Loucy (cell line): ENCODE measurements at regions not wholly inside any gene's neighbourhood (a gene's known extent, or its start where the extent isn't known, plus 50 kb on each side); places are given as distances from the start of the nearest gene placed in this dataset.

ENCODE experiments used
- H2AFZ ChIP-seq: fragments of 200-600 bp; sonication (generic); 2 replicates; pipeline ENCODE4 v1.6.0; 2016; ENCODE audit warnings: antibody characterized with exemption, mild to moderate bottlenecking, low read length, moderate library complexity
- H3F3A ChIP-seq: fragments of 200-600 bp; 2 replicates; pipeline ENCODE4 v1.6.0; 2016; ENCODE audit warnings: antibody characterized with exemption, low read depth, mild to moderate bottlenecking
- H3K27me3 ChIP-seq: fragments of 200-600 bp; sonication (generic); 2 replicates; pipeline ENCODE4 v1.6.1; 2014; ENCODE audit warnings: low read length, mild to moderate bottlenecking; ENCODE audit not compliant: insufficient read depth, poor library complexity, severe bottlenecking
- H3K36me3 ChIP-seq: fragments of 200-600 bp; sonication (generic); 2 replicates; pipeline ENCODE4 v1.6.1; 2016; ENCODE audit warnings: low read length; ENCODE audit not compliant: insufficient read depth
- H3K4me1 ChIP-seq: fragments of 200-600 bp; sonication (generic); 2 replicates; pipeline ENCODE4 v1.5.1; 2014; ENCODE audit warnings: low read length, mild to moderate bottlenecking; ENCODE audit not compliant: insufficient read depth, poor library complexity, severe bottlenecking
- H3K4me2 ChIP-seq: fragments of 200-600 bp; sonication (generic); 2 replicates; pipeline ENCODE4 v1.6.0; 2014; ENCODE audit warnings: antibody characterized with exemption, low read length, low read depth, mild to moderate bottlenecking; ENCODE audit not compliant: poor library complexity, severe bottlenecking
- H3K4me3 ChIP-seq: fragments of 200-600 bp; sonication (generic); 2 replicates; pipeline ENCODE4 v1.5.1; 2014; ENCODE audit warnings: low read length, mild to moderate bottlenecking, mixed read lengths; ENCODE audit not compliant: poor library complexity, severe bottlenecking
- H3K79me2 ChIP-seq: fragments of 200-600 bp; sonication (generic); 2 replicates; pipeline ENCODE4 v1.6.1; 2014; ENCODE audit warnings: low read length; ENCODE audit not compliant: insufficient read depth
- H3K9ac ChIP-seq: fragments of 200-600 bp; sonication (generic); 2 replicates; pipeline ENCODE4 v1.6.0; 2014; ENCODE audit warnings: mild to moderate bottlenecking, low read depth, low read length, moderate library complexity; ENCODE audit not compliant: poor library complexity, severe bottlenecking
- H3K9me2 ChIP-seq: fragments of 200-600 bp; sonication (generic); replicated peaks from 2 replicates; pipeline ENCODE4 v1.6.1; 2016; ENCODE audit warnings: low read depth, low read length, mixed read lengths
- H3K9me3 ChIP-seq: fragments of 200-600 bp; sonication (generic); 2 replicates; pipeline ENCODE4 v1.6.1; 2014; ENCODE audit warnings: mild to moderate bottlenecking, antibody characterized with exemption, low read length, low read depth; ENCODE audit not compliant: insufficient read depth
- H4K20me1 ChIP-seq: fragments of 200-600 bp; sonication (generic); 2 replicates; pipeline ENCODE4 v1.6.0; 2014; ENCODE audit warnings: antibody characterized with exemption, low read length, mild to moderate bottlenecking; ENCODE audit not compliant: insufficient read depth, poor library complexity, severe bottlenecking
- EZH2phosphoT487 ChIP-seq: fragments of 200-600 bp; IDR thresholded peaks from 2 replicates; pipeline ENCODE4 v1.6.1; 2018; ENCODE audit warnings: antibody characterized with exemption, mild to moderate bottlenecking, moderate library complexity, borderline replicate concordance
- TF ChIP-seq, protein P1 (sequence below): fragments of 200-600 bp; sonication (generic); conservative IDR thresholded peaks from 2 replicates; pipeline ENCODE4 v1.5.1; 2014; ENCODE audit warnings: mild to moderate bottlenecking, antibody characterized with exemption, low read length

DNA sequence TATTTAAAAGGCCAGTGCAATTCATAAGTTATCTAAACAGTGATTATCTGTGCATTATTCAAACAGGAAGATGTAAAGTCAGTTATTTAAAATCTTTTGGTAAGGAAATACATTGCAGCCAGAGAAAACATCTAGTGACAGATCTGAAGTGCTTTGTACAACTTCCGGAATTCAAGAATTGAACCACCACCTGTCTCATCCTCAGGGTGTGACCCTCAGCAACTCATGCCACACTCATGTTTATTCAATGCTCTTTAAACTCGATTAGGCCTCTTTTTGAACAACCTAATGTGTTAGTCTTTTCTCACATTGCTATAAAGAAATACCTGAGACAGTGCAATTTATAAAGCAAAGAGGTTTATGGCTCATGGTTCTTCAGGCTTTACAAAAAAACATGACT, 62.6 kb upstream of the GGTLC1 start:
- H3K4me3 ChIP-seq: no peak overlapping the region
- H3K9me2 ChIP-seq: no peaks in the 10 kb centered on the region
- TF ChIP-seq, protein P1, sequence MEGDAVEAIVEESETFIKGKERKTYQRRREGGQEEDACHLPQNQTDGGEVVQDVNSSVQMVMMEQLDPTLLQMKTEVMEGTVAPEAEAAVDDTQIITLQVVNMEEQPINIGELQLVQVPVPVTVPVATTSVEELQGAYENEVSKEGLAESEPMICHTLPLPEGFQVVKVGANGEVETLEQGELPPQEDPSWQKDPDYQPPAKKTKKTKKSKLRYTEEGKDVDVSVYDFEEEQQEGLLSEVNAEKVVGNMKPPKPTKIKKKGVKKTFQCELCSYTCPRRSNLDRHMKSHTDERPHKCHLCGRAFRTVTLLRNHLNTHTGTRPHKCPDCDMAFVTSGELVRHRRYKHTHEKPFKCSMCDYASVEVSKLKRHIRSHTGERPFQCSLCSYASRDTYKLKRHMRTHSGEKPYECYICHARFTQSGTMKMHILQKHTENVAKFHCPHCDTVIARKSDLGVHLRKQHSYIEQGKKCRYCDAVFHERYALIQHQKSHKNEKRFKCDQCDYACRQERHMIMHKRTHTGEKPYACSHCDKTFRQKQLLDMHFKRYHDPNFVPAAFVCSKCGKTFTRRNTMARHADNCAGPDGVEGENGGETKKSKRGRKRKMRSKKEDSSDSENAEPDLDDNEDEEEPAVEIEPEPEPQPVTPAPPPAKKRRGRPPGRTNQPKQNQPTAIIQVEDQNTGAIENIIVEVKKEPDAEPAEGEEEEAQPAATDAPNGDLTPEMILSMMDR: no peak
- TF ChIP-seq EZH2phosphoT487: no peak
- H3K9ac ChIP-seq: no peak overlapping the region
- H3K4me2 ChIP-seq: no peak overlapping the region
- no peaks in the 10 kb centered on the region for H4K20me1 ChIP-seq
- no peaks in the 10 kb centered on the region for H3K27me3 ChIP-seq
- H3K79me2 ChIP-seq: no peaks in the 10 kb centered on the region
- no peaks in the 10 kb centered on the region for H3K9me3 ChIP-seq
- no peaks in the 10 kb centered on the region for H3K36me3 ChIP-seq
- no peak overlapping the region for H2AFZ ChIP-seq
- peaks cover 4% of the 10 kb centered on the region for H3K4me1 ChIP-seq
- H3F3A ChIP-seq: no peaks in the 10 kb centered on the region

DNA sequence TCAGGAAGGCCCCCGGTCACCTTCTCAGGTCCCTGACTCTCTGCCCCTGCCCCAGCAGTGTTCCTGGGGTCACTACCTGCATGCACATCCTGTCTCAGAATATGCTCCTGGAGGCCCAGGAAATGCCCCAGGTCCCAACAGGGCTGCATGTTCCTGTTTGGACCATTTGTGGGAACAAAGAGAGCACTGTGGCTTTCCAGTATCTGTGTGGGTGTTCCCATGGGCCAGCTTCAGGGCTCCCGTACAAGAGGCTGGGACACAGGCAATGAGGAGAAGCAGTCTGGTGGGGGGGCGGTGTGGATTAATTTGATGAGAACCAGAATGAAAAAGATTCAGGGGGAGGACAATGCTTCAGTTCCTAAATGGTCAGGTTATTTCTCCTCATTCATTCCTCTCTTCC, 61.5 kb upstream of the GGTLC1 start:
- H3K4me2 ChIP-seq: no peak overlapping the region
- no peak for TF ChIP-seq EZH2phosphoT487
- TF ChIP-seq, protein P1: no peak
- H3K36me3 ChIP-seq: no peaks in the 10 kb centered on the region
- no peak overlapping the region for H3K4me3 ChIP-seq
- H3K27me3 ChIP-seq: no peaks in the 10 kb centered on the region
- H3F3A ChIP-seq: no peaks in the 10 kb centered on the region
- H2AFZ ChIP-seq: no peak overlapping the region
- H3K4me1 ChIP-seq: peaks cover 14% of the 10 kb centered on the region
- H4K20me1 ChIP-seq: no peaks in the 10 kb centered on the region
- H3K9ac ChIP-seq: no peak overlapping the region
- no peaks in the 10 kb centered on the region for H3K9me2 ChIP-seq
- H3K9me3 ChIP-seq: no peaks in the 10 kb centered on the region
- no peaks in the 10 kb centered on the region for H3K79me2 ChIP-seq

DNA sequence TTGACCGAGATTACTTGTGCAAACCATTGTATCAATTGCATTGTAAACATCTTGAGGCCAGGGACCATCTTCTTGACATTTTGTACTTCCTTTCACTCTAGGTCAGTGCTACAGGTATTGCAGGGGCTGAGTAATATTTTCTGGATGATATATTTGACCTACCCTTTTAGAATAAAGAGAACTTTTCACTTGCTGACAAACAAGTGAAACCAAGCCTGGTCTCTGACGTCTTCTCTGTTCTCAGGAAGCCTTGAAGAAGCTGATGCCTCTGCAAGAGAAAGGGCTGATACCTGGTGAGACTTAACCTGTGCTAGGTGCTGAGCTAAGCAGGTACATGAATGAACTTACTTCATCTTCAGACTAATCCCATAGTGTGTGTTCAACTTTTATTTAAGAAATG, 60.5 kb upstream of the GGTLC1 start:
- no peaks in the 10 kb centered on the region for H3K79me2 ChIP-seq
- H3K9ac ChIP-seq: no peak overlapping the region
- no peaks in the 10 kb centered on the region for H3F3A ChIP-seq
- no peak overlapping the region for H3K4me3 ChIP-seq
- H2AFZ ChIP-seq: no peak overlapping the region
- no peaks in the 10 kb centered on the region for H3K36me3 ChIP-seq
- no peaks in the 10 kb centered on the region for H3K9me3 ChIP-seq
- TF ChIP-seq EZH2phosphoT487: no peak
- TF ChIP-seq, protein P1: no peak
- H3K4me2 ChIP-seq: no peak overlapping the region
- no peaks in the 10 kb centered on the region for H4K20me1 ChIP-seq
- no peaks in the 10 kb centered on the region for H3K9me2 ChIP-seq
- H3K27me3 ChIP-seq: no peaks in the 10 kb centered on the region
- H3K4me1 ChIP-seq: peaks cover 15% of the 10 kb centered on the region
